ENCODE measurements at regions not wholly inside any gene's neighbourhood (a gene's known extent, or its start where the extent isn't known, plus 50 kb on each side); places are given as distances from the start of the nearest gene placed in this dataset.

DNA sequence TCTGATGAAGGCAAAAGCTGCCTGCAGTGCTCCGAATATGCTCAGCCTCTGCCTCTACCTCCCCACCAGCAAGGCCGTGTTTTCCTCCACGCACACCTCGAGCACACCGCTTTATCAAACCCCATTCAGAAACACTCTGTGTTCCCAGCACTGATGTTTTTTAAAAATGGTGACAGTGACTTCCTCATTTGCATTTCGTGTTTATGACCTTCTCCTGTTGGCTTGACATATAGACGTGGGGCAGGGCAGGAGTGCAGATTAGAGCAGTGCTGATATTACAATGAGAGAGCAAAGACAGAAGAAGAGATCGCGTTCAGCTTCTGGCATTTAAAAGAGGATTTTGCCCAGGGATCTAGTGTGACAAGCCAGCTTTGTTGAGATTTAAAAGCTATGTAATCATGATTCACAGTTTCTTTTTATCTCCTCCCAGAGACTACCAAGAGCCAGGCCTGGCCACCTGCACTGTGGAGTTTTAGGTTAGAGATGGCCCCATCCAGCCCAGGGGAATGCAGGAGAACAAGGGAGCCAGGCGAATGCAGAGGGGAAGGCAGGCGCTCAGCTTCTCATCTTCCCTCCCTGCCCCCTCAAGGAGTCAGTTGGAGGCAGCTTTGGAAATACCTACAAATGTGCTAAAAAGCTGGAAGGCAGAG lies 61.5 kb upstream of the NEDD4L start:
- Histone ChIP-seq H3K9me3 (ENCODE audit: control insufficient read depth, insufficient read depth, low read length) (no peaks in the 10 kb centered on the region), H4K5ac (ENCODE audit: low read depth, low read length) (no peak overlapping the region), H4K8ac (ENCODE audit: low read depth in 2 of 2, low read length in 2 of 2) (no peak overlapping the region), H3K4me1 (ENCODE audit: control insufficient read depth, insufficient read depth, low read length) (peaks cover 3% of the 10 kb centered on the region), H2AK9ac (replicated peaks; ENCODE audit: low read depth, low read length, poor library complexity) (peak overlapping the region; percentile 69), H3K23ac (ENCODE audit: low read depth, low read length) (no peak overlapping the region), H2BK5ac (ENCODE audit: low read depth, low read length, poor library complexity, severe bottlenecking) (no peak overlapping the region), H2AK5ac (ENCODE audit: low read depth, low read length) (no peak overlapping the region), H2BK120ac (ENCODE audit: low read depth, low read length) (no peak overlapping the region), H2BK15ac (ENCODE audit: low read depth, low read length) (no peak overlapping the region), H3K4me2 (ENCODE audit: low read depth, low read length) (no peak overlapping the region), H3K14ac (replicated peaks; ENCODE audit: low read depth, low read length) (0 out of 2 replicates have a peak overlapping the region, but pooled peaks have one; percentile 31), H2BK20ac (ENCODE audit: low read depth, low read length) (no peak overlapping the region), H4K91ac (ENCODE audit: insufficient read depth, low read depth, low read length) (no peak overlapping the region), H3K27ac (ENCODE audit: insufficient read depth, low read length) (no peak overlapping the region), H3K27me3 (ENCODE audit: control insufficient read depth, insufficient read depth, low read length) (peaks cover 15% of the 10 kb centered on the region), H3K9me1 (ENCODE audit: insufficient read depth, low read length) (0 out of 2 replicates have a peak, but pooled peaks cover 6% of the 10 kb centered on the region), H3K4ac (ENCODE audit: low read depth, low read length) (peak overlapping the region; percentile 17; the same call in 1 of the 2 replicates), H3K4me3 (ENCODE audit: insufficient read depth, low read depth, low read length) (no peak overlapping the region), H2AFZ (replicated peaks; ENCODE audit: low read length, poor library complexity) (no peak overlapping the region), H3K36me3 (ENCODE audit: control insufficient read depth, insufficient read depth, low read length) (no peaks in the 10 kb centered on the region), H3K79me1 (ENCODE audit: low read depth in 1 of 2, low read length in 2 of 2) (no peaks in the 10 kb centered on the region), H3K9ac (ENCODE audit: low read depth, low read length) (no peak overlapping the region), H3K56ac (ENCODE audit: extremely low read depth, insufficient read depth, low read length) (no peak overlapping the region), H4K20me1 (ENCODE audit: insufficient read depth, low read length) (no peaks in the 10 kb centered on the region; the same call in 1 of the 2 replicates), H3K18ac (ENCODE audit: low read depth, low read length) (no peak overlapping the region)
- no TSS peak for BruUV-seq (replicated peaks)
- in situ Hi-C loops (cut with MboI; ENCODE audit: low sequenced_read_pairs) (no loop called here), dilution Hi-C loops (cut with HindIII; ENCODE audit: low sequenced_read_pairs, unreplicated experiment) (no loop called here), intact Hi-C loops (cut with micrococcal nuclease) (no loop called here)
- ATAC-seq (ENCODE audit: low read depth) (no peak), DNase-seq (no peak)
- ChIA-PET POLR2A (ENCODE audit: unreplicated experiment) (no interaction called here), CTCF (no interaction called here)
- TF ChIP-seq SMC3 (IDR thresholded peaks at IDR 0.05; ENCODE audit: low read depth, low read length) (no peak), BHLHE40 (IDR thresholded peaks at IDR 0.05; ENCODE audit: low read depth, low read length) (no peak), RFX5 (IDR thresholded peaks at IDR 0.05; ENCODE audit: low read depth, low read length) (no peak), MAZ (IDR thresholded peaks at IDR 0.05; ENCODE audit: borderline replicate concordance, low read depth, low read length) (no peak), FOS (IDR thresholded peaks at IDR 0.05; ENCODE audit: low read depth, low read length) (no peak), CEBPB (IDR thresholded peaks at IDR 0.05; ENCODE audit: low read depth, low read length) (no peak), NFE2L2 (IDR thresholded peaks at IDR 0.05; ENCODE audit: low read depth, low read length) (no peak), RAD21 (IDR thresholded peaks at IDR 0.05; ENCODE audit: low read length) (no peak), CHD1 (IDR thresholded peaks at IDR 0.05; ENCODE audit: low read depth, low read length) (no peak), POLR2A (IDR thresholded peaks at IDR 0.05; ENCODE audit: low read depth, low read length) (no peak), MAFK (IDR thresholded peaks at IDR 0.05; ENCODE audit: low read depth, low read length) (no peak), MXI1 (IDR thresholded peaks at IDR 0.05; ENCODE audit: borderline replicate concordance, low read depth, low read length) (no peak)
- TF ChIP-seq, protein P1, sequence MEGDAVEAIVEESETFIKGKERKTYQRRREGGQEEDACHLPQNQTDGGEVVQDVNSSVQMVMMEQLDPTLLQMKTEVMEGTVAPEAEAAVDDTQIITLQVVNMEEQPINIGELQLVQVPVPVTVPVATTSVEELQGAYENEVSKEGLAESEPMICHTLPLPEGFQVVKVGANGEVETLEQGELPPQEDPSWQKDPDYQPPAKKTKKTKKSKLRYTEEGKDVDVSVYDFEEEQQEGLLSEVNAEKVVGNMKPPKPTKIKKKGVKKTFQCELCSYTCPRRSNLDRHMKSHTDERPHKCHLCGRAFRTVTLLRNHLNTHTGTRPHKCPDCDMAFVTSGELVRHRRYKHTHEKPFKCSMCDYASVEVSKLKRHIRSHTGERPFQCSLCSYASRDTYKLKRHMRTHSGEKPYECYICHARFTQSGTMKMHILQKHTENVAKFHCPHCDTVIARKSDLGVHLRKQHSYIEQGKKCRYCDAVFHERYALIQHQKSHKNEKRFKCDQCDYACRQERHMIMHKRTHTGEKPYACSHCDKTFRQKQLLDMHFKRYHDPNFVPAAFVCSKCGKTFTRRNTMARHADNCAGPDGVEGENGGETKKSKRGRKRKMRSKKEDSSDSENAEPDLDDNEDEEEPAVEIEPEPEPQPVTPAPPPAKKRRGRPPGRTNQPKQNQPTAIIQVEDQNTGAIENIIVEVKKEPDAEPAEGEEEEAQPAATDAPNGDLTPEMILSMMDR (conservative IDR thresholded peaks at IDR 0.05; ENCODE audit: low read depth, low read length): no peak
- TF ChIP-seq, protein P2, sequence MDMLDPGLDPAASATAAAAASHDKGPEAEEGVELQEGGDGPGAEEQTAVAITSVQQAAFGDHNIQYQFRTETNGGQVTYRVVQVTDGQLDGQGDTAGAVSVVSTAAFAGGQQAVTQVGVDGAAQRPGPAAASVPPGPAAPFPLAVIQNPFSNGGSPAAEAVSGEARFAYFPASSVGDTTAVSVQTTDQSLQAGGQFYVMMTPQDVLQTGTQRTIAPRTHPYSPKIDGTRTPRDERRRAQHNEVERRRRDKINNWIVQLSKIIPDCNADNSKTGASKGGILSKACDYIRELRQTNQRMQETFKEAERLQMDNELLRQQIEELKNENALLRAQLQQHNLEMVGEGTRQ (IDR thresholded peaks at IDR 0.05; ENCODE audit: low read depth, low read length): no peak
- TF ChIP-seq, protein P3, sequence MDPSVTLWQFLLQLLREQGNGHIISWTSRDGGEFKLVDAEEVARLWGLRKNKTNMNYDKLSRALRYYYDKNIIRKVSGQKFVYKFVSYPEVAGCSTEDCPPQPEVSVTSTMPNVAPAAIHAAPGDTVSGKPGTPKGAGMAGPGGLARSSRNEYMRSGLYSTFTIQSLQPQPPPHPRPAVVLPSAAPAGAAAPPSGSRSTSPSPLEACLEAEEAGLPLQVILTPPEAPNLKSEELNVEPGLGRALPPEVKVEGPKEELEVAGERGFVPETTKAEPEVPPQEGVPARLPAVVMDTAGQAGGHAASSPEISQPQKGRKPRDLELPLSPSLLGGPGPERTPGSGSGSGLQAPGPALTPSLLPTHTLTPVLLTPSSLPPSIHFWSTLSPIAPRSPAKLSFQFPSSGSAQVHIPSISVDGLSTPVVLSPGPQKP (IDR thresholded peaks at IDR 0.05; ENCODE audit: borderline replicate concordance, low read depth, low read length): no peak
- 54% methylated on average over 2 of the region's 11 CpGs; no CpG with 5 or more reads in 1 of the 2 experiments for WGBS, 2 experiments (ENCODE audit: extremely low coverage in 2 of 2, insufficient read length in 1 of 2)

All from IMR-90 (cell line).